Hippocampal formation (tissue), 2 donors: ENCODE measurements at regions not wholly inside any gene's neighbourhood (a gene's known extent, or its start where the extent isn't known, plus 50 kb on each side); places are given as distances from the start of the nearest gene placed in this dataset.

Source experiments
- DNase-seq, 2 donors: peaks; one replicate each; lab custom pipeline; 2025; lab: John Stamatoyannopoulos, UW

GRCh38 chr12:108037960-108038359 is 91.1 kb upstream of the WSCD2 start:
- DNase-seq: no peak

GRCh38 chr12:108039794-108040193 is 89.3 kb upstream of the WSCD2 start:
- no peak for DNase-seq

GRCh38 chr12:108040947-108041346 is 88.1 kb upstream of the WSCD2 start:
- DNase-seq: no peak

GRCh38 chr12:108043286-108043685 is 85.8 kb upstream of the WSCD2 start:
- no peak for DNase-seq

- no peak for DNase-seq
These were observed 85.1 kb upstream of the WSCD2 start for GRCh38 chr12:108043750-108044533.

- DNase-seq: no peak
These were observed 83.0 kb upstream of the WSCD2 start for GRCh38 chr12:108046135-108046534.

- no peak for DNase-seq
These were observed 82.4 kb upstream of the WSCD2 start for GRCh38 chr12:108046650-108047049.

GRCh38 chr12:108047071-108047550 is 82.0 kb upstream of the WSCD2 start:
- DNase-seq: no peak

GRCh38 chr12:108048686-108049085 is 80.4 kb upstream of the WSCD2 start:
- no peak for DNase-seq

- no peak for DNase-seq
These were observed 78.4 kb upstream of the WSCD2 start for GRCh38 chr12:108050696-108051095.

GRCh38 chr12:108052260-108052659 is 76.8 kb upstream of the WSCD2 start:
- no peak for DNase-seq

GRCh38 chr12:108053512-108053911 is 75.6 kb upstream of the WSCD2 start:
- DNase-seq: no peak

- DNase-seq: no peak
These were observed 74.6 kb upstream of the WSCD2 start for GRCh38 chr12:108054496-108054895.

GRCh38 chr12:108055141-108055540 is 73.9 kb upstream of the WSCD2 start:
- DNase-seq: no peak

- DNase-seq: no peak
These were observed 69.0 kb upstream of the WSCD2 start for GRCh38 chr12:108060067-108060466.

GRCh38 chr12:108060903-108061302 is 68.2 kb upstream of the WSCD2 start:
- DNase-seq: no peak

- no peak for DNase-seq
These were observed 65.9 kb upstream of the WSCD2 start for GRCh38 chr12:108063192-108063591.

GRCh38 chr12:108065069-108065468 is 64.0 kb upstream of the WSCD2 start:
- no peak for DNase-seq

GRCh38 chr12:108066583-108067577 is 62.2 kb upstream of the WSCD2 start:
- no peak for DNase-seq

GRCh38 chr12:108069651-108070165 is 59.4 kb upstream of the WSCD2 start:
- DNase-seq: no peak

GRCh38 chr12:108075561-108075960 is 53.5 kb upstream of the WSCD2 start:
- DNase-seq: no peak

- DNase-seq: no peak
These were observed 52.5 kb upstream of the WSCD2 start for GRCh38 chr12:108076556-108076955.
